SU-DHL-6 (cell line): ENCODE measurements at regions not wholly inside any gene's neighbourhood (a gene's known extent, or its start where the extent isn't known, plus 50 kb on each side); places are given as distances from the start of the nearest gene placed in this dataset.

ENCODE experiments used
- H2AFZ ChIP-seq: fragments of 200-600 bp; sonication (generic); 2 replicates; pipeline ENCODE4 v1.6.1; 2014; ENCODE audit warnings: low read depth, mild to moderate bottlenecking, moderate library complexity, mixed read lengths, antibody characterized with exemption, low read length; ENCODE audit not compliant: severe bottlenecking
- H3F3A ChIP-seq: fragments of 200-600 bp; shearing (Covaris generic); 2 replicates; pipeline ENCODE4 v1.6.0; 2016; ENCODE audit warnings: antibody characterized with exemption, mild to moderate bottlenecking; ENCODE audit not compliant: insufficient read depth
- H3K27ac ChIP-seq: fragments of 200-600 bp; sonication (generic); 2 replicates; pipeline ENCODE4 v1.5.1; 2016; ENCODE audit warnings: low read depth, mild to moderate bottlenecking, low read length, moderate library complexity, mixed read lengths
- H3K27me3 ChIP-seq: fragments of 200-600 bp; sonication (generic), shearing (Covaris generic); 2 replicates; pipeline ENCODE4 v1.6.0; 2014; ENCODE audit warnings: mild to moderate bottlenecking, low read length
- H3K36me3 ChIP-seq: fragments of 200-600 bp; sonication (generic); 2 replicates; pipeline ENCODE4 v1.6.1; 2014; ENCODE audit warnings: mild to moderate bottlenecking, low read length, mixed read lengths
- H3K4me2 ChIP-seq: fragments of 300-600, 200-600 bp; shearing (Covaris generic), sonication (generic); 2 replicates; pipeline ENCODE4 v1.6.0; 2014; ENCODE audit warnings: low read length, low read depth, mild to moderate bottlenecking; ENCODE audit not compliant: poor library complexity, severe bottlenecking
- H3K4me3 ChIP-seq: fragments of 200-600 bp; sonication (generic); 2 replicates; pipeline ENCODE4 v1.5.1; 2014; ENCODE audit warnings: antibody characterized with exemption, low read length, mild to moderate bottlenecking, mixed read lengths; ENCODE audit not compliant: insufficient read depth, poor library complexity, severe bottlenecking
- H3K79me2 ChIP-seq: fragments of 200-600 bp; sonication (generic); 2 replicates; pipeline ENCODE4 v1.6.1; 2014; ENCODE audit warnings: mild to moderate bottlenecking, low read length, moderate library complexity; ENCODE audit not compliant: insufficient read depth
- H3K9ac ChIP-seq: fragments of 200-600 bp; sonication (generic); 2 replicates; pipeline ENCODE4 v1.7.0; 2014; ENCODE audit warnings: mild to moderate bottlenecking, low read length
- H3K9me2 ChIP-seq: fragments of 200-600 bp; sonication (generic); replicated peaks from 2 replicates; pipeline ENCODE4 v1.6.1; 2014; ENCODE audit warnings: low read length; ENCODE audit not compliant: insufficient read depth
- H3K9me3 ChIP-seq: fragments of 200-600 bp; sonication (generic); 2 replicates; pipeline ENCODE4 v1.6.1; 2014; ENCODE audit warnings: low read length, mixed read lengths; ENCODE audit not compliant: insufficient read depth
- H4K20me1 ChIP-seq: fragments of 200-600 bp; sonication (generic); 2 replicates; pipeline ENCODE4 v1.6.1; 2014; ENCODE audit warnings: low read depth, mild to moderate bottlenecking, antibody characterized with exemption, low read length, moderate library complexity, mixed read lengths
- CTCF ChIP-seq: fragments of 200-600 bp; sonication (generic); IDR thresholded peaks from one replicate; pipeline ENCODE4 v1.5.1; 2017; ENCODE audit warnings: antibody characterized with exemption, mild to moderate bottlenecking, low read length, moderate library complexity; ENCODE audit not compliant: insufficient read depth, poor library complexity, severe bottlenecking
- EZH2phosphoT487 ChIP-seq: fragments of 200-600 bp; sonication (generic), shearing (Covaris generic); conservative IDR thresholded peaks from 2 replicates; pipeline ENCODE4 v1.6.1; 2018; ENCODE audit warnings: mild to moderate bottlenecking, antibody characterized with exemption, low read length, moderate library complexity, mixed read lengths

GRCh38 chr2:40997362-40997761, 545.5 kb upstream of the SLC8A1 start:
- TF ChIP-seq EZH2phosphoT487 (no peak), CTCF (no peak)
- Histone ChIP-seq H2AFZ (no peak overlapping the region), H3K27ac (no peak overlapping the region), H3K4me2 (no peak overlapping the region), H4K20me1 (no peaks in the 10 kb centered on the region), H3K79me2 (no peaks in the 10 kb centered on the region), H3K27me3 (no peaks in the 10 kb centered on the region), H3K36me3 (no peaks in the 10 kb centered on the region), H3K4me3 (no peak overlapping the region), H3F3A (no peaks in the 10 kb centered on the region), H3K9ac (no peak overlapping the region), H3K9me3 (no peaks in the 10 kb centered on the region), H3K9me2 (no peaks in the 10 kb centered on the region)

GRCh38 chr2:41000374-41000773, 548.5 kb upstream of the SLC8A1 start:
- Histone ChIP-seq H3K36me3 (no peaks in the 10 kb centered on the region), H3F3A (no peaks in the 10 kb centered on the region), H3K27ac (no peak overlapping the region), H3K4me2 (no peak overlapping the region), H3K9me2 (no peaks in the 10 kb centered on the region), H3K9ac (no peak overlapping the region), H3K27me3 (no peaks in the 10 kb centered on the region), H3K79me2 (no peaks in the 10 kb centered on the region), H3K9me3 (no peaks in the 10 kb centered on the region), H2AFZ (no peak overlapping the region), H4K20me1 (no peaks in the 10 kb centered on the region), H3K4me3 (no peak overlapping the region)
- TF ChIP-seq EZH2phosphoT487 (no peak), CTCF (no peak)

- no peak overlapping the region for H3K4me3 ChIP-seq
- H2AFZ ChIP-seq = no peak overlapping the region
- H3K27me3 ChIP-seq = no peaks in the 10 kb centered on the region
Measured at GRCh38 chr2:41000906-41001305, 549.0 kb upstream of the SLC8A1 start.

More at GRCh38 chr2:41000906-41001305, 549.0 kb upstream of the SLC8A1 start:
- Histone ChIP-seq H3K79me2 (no peaks in the 10 kb centered on the region), H3K4me2 (no peak overlapping the region), H4K20me1 (no peaks in the 10 kb centered on the region), H3F3A (no peaks in the 10 kb centered on the region), H3K27ac (no peak overlapping the region), H3K9ac (no peak overlapping the region), H3K36me3 (no peaks in the 10 kb centered on the region), H3K9me3 (no peaks in the 10 kb centered on the region), H3K9me2 (no peaks in the 10 kb centered on the region)
- TF ChIP-seq EZH2phosphoT487 = no peak
- no peak for TF ChIP-seq CTCF
